H1 (cell line): ENCODE measurements at regions not wholly inside any gene's neighbourhood (a gene's known extent, or its start where the extent isn't known, plus 50 kb on each side); places are given as distances from the start of the nearest gene placed in this dataset.

Experiments
- CTCF ChIA-PET: fragments of 300-600 bp; sonication (Branson Sonifier 250); formaldehyde crosslinking; loops from one replicate; lab custom pipeline; 2021; ENCODE audit not compliant: partially characterized antibody; lab: Charles Lee
- POLR2A ChIA-PET: fragments of 300-600 bp; sonication (Branson Sonifier 250); formaldehyde crosslinking; loops from one replicate; lab custom pipeline; 2021; ENCODE audit warnings: inconsistent platforms; ENCODE audit not compliant: partially characterized antibody; lab: Charles Lee
- DNase-seq, 2 experiments: peaks; one replicate each; pipeline versions ENCODE4 v3.0.0 to v3.0.0-alpha.2; 2010 to 2022; ENCODE audit warnings: low spot score in 2 of 2, low read depth in 1 of 2, mixed read lengths in 1 of 2
- FAIRE-seq: peaks from 2 replicates; lab custom pipeline; 2011; peaks lifted over from hg19 to GRCh38; lab: Jason Lieb, UNC
- H2AFZ ChIP-seq: 2 replicates; pipeline ENCODE4 v1.8.1; 2012; ENCODE audit warnings: low read length, inconsistent platforms
- H2AK5ac ChIP-seq: 2 replicates; pipeline ENCODE4 v1.6.1; 2013; ENCODE audit warnings: low read depth, low read length
- H2BK120ac ChIP-seq: replicated peaks from 2 replicates; pipeline ENCODE3; 2013; ENCODE audit warnings: low read depth, low read length, inconsistent platforms
- H2BK12ac ChIP-seq: 2 replicates; pipeline ENCODE4 v1.6.1; 2013; ENCODE audit warnings: low read depth, low read length
- H2BK15ac ChIP-seq: 2 replicates; pipeline ENCODE4 v1.6.1; 2013; ENCODE audit warnings: low read length
- H2BK20ac ChIP-seq: 2 replicates; pipeline ENCODE4 v1.6.1; 2013; ENCODE audit warnings: low read length
- H2BK5ac ChIP-seq: 2 replicates; pipeline ENCODE4 v1.6.1; 2013; ENCODE audit warnings: low read depth, low read length
- H3K14ac ChIP-seq: 2 replicates; pipeline ENCODE4 v1.6.1; 2013; ENCODE audit warnings: inconsistent platforms; ENCODE audit not compliant: insufficient read length
- H3K18ac ChIP-seq: 2 replicates; pipeline ENCODE4 v1.6.1; 2013; ENCODE audit warnings: low read length; ENCODE audit errors: extremely low read depth
- H3K23ac ChIP-seq: 2 replicates; pipeline ENCODE4 v1.6.1; 2013; ENCODE audit warnings: inconsistent platforms; ENCODE audit not compliant: insufficient read length
- H3K23me2 ChIP-seq: 2 replicates; pipeline ENCODE4 v1.6.1; 2013; ENCODE audit warnings: low read depth, low read length
- H3K27ac ChIP-seq: 2 replicates; pipeline ENCODE4 v1.6.1; 2011; ENCODE audit warnings: low read depth, low read length, inconsistent platforms
- H3K27me3 ChIP-seq, 4 experiments: replicated peaks in 1 of 4; 1 replicate in 1 of 4; 2 replicates in 3 of 4; pipeline versions ENCODE4 v1.6.1 to v1.8.1; 2011 to 2013; ENCODE audit warnings: low read length in 3 of 4, mild to moderate bottlenecking in 3 of 4, inconsistent platforms in 2 of 4, mixed read lengths in 2 of 4, moderate library complexity in 1 of 4; ENCODE audit not compliant: control insufficient read depth in 3 of 4, insufficient read depth in 3 of 4; ENCODE audit errors: extremely low read depth in 1 of 4
- H3K36me3 ChIP-seq, 4 experiments: 2 replicates each; pipeline versions ENCODE4 v1.6.1 to v1.8.1; 2011 to 2013; ENCODE audit warnings: mild to moderate bottlenecking in 4 of 4, low read length in 3 of 4, moderate library complexity in 2 of 4, control low read depth in 1 of 4, inconsistent platforms in 1 of 4; ENCODE audit not compliant: insufficient read depth in 4 of 4, control insufficient read depth in 2 of 4
- H3K4ac ChIP-seq: replicated peaks from 2 replicates; pipeline ENCODE3; 2013; ENCODE audit warnings: low read length, low read depth, mixed read lengths, inconsistent platforms; ENCODE audit not compliant: insufficient read length
- H3K4me1 ChIP-seq, 4 experiments: replicated peaks in 1 of 4; 1 replicate in 1 of 4; 2 replicates in 3 of 4; pipeline versions ENCODE4 v1.6.1 to v1.8.1; 2011 to 2013; ENCODE audit warnings: low read length in 3 of 4, inconsistent platforms in 2 of 4, mixed read lengths in 1 of 4; ENCODE audit not compliant: insufficient read depth in 4 of 4, control insufficient read depth in 3 of 4
- H3K4me2 ChIP-seq, 2 experiments: 2 replicates each; pipeline versions ENCODE4 v1.6.1 to v1.8.1; 2011 to 2013; ENCODE audit warnings: low read depth in 2 of 2, low read length in 2 of 2, control low read depth in 1 of 2, inconsistent platforms in 1 of 2, mild to moderate bottlenecking in 1 of 2; ENCODE audit not compliant: insufficient read depth in 1 of 2
- H3K4me3 ChIP-seq, 4 experiments: fragments of 200-600, 300-600 bp in 1 of 4; sonication (generic), shearing (Covaris generic), sonication (Bioruptor Twin) in 1 of 4; 2 replicates each; pipeline versions ENCODE4 v1.5.1 to v1.8.1; 2011 to 2016; ENCODE audit warnings: low read length in 4 of 4, low read depth in 3 of 4, control low read depth in 2 of 4, inconsistent platforms in 2 of 4, mild to moderate bottlenecking in 2 of 4, mixed read lengths in 1 of 4, moderate library complexity in 1 of 4; ENCODE audit not compliant: insufficient read depth in 2 of 4; ENCODE audit errors: extremely low read depth in 1 of 4
- H3K56ac ChIP-seq: replicated peaks from 2 replicates; pipeline ENCODE3; 2013; ENCODE audit warnings: low read depth, mild to moderate bottlenecking, mixed read lengths, low read length, inconsistent platforms; ENCODE audit not compliant: insufficient read length
- H3K79me1 ChIP-seq: 2 replicates; pipeline ENCODE4 v1.6.1; 2013; ENCODE audit warnings: low read depth, low read length, control low read depth
- H3K79me2 ChIP-seq, 2 experiments: 2 replicates each; pipeline versions ENCODE4 v1.6.1 to v1.8.1; 2012 to 2013; ENCODE audit warnings: low read length in 2 of 2, mild to moderate bottlenecking in 2 of 2, inconsistent platforms in 1 of 2; ENCODE audit not compliant: insufficient read depth in 2 of 2, control insufficient read depth in 1 of 2
- H3K9ac ChIP-seq, 4 experiments: replicated peaks in 1 of 4; 1 replicate in 1 of 4; 2 replicates in 3 of 4; pipeline versions ENCODE4 v1.6.1 to v1.8.1; 2011 to 2013; ENCODE audit warnings: low read depth in 3 of 4, low read length in 3 of 4, control low read depth in 2 of 4, mild to moderate bottlenecking in 2 of 4, moderate library complexity in 2 of 4, inconsistent platforms in 1 of 4; ENCODE audit errors: extremely low read depth in 1 of 4
- H3K9me3 ChIP-seq, 2 experiments: 2 replicates each; pipeline versions ENCODE4 v1.6.1 to v1.8.1; 2012 to 2013; ENCODE audit warnings: mild to moderate bottlenecking in 2 of 2, moderate library complexity in 2 of 2, control low read depth in 1 of 2, inconsistent platforms in 1 of 2, low read depth in 1 of 2, low read length in 1 of 2, mixed read lengths in 1 of 2; ENCODE audit not compliant: insufficient read depth in 2 of 2
- H4K20me1 ChIP-seq, 2 experiments: replicated peaks in 1 of 2; 2 replicates each; pipeline versions ENCODE3 to v1.8.1; 2011 to 2013; ENCODE audit warnings: inconsistent platforms in 2 of 2, low read length in 2 of 2, mild to moderate bottlenecking in 1 of 2; ENCODE audit not compliant: insufficient read depth in 2 of 2, control insufficient read depth in 1 of 2
- H4K5ac ChIP-seq: 2 replicates; pipeline ENCODE4 v1.6.1; 2013; ENCODE audit warnings: low read length, low read depth, mixed read lengths, inconsistent platforms; ENCODE audit not compliant: insufficient read length
- H4K8ac ChIP-seq: 2 replicates; pipeline ENCODE4 v1.8.0; 2013; ENCODE audit warnings: mild to moderate bottlenecking, moderate library complexity, low read length, inconsistent platforms; ENCODE audit not compliant: insufficient read depth; ENCODE audit errors: extremely low read depth
- H4K91ac ChIP-seq: replicated peaks from 2 replicates; pipeline ENCODE3; 2013; ENCODE audit warnings: low read length, mixed read lengths, inconsistent platforms; ENCODE audit not compliant: insufficient read length
- BACH1 ChIP-seq: IDR thresholded peaks from 2 replicates; pipeline ENCODE4 v1.6.1; 2012; ENCODE audit warnings: low read length, improper control_type of control experiment
- BCL11A ChIP-seq, 2 experiments: IDR thresholded peaks; one replicate each; pipeline ENCODE4 v1.6.1; 2011; ENCODE audit warnings: low read depth in 2 of 2, low read length in 2 of 2, mild to moderate bottlenecking in 2 of 2
- CBX5 ChIP-seq: fragments of 300-800, 300-1000 bp; sonication (generic); IDR thresholded peaks from 2 replicates; pipeline ENCODE4 v1.7.1; 2016; ENCODE audit warnings: antibody characterized with exemption, low read length, low read depth
- CREB1 ChIP-seq: IDR thresholded peaks from 2 replicates; pipeline ENCODE4 v1.6.1; 2012; ENCODE audit warnings: inconsistent platforms
- POLR2AphosphoS5 ChIP-seq: IDR thresholded peaks from 2 replicates; pipeline ENCODE4 v1.6.1; 2011; ENCODE audit warnings: low read depth, low read length
- SIN3A ChIP-seq, 2 experiments: IDR thresholded peaks in 1 of 2; conservative IDR thresholded peaks in 1 of 2; 2 replicates each; pipeline ENCODE4 v1.6.1; 2011 to 2012; ENCODE audit warnings: low read length in 2 of 2, improper control_type of control experiment in 1 of 2, low read depth in 1 of 2, mild to moderate bottlenecking in 1 of 2
- SP2 ChIP-seq: IDR thresholded peaks from 2 replicates; pipeline ENCODE4 v1.6.1; 2012; ENCODE audit warnings: mild to moderate bottlenecking, low read length, inconsistent platforms
- SUZ12 ChIP-seq: fragments of 200-600 bp; sonication (generic); IDR thresholded peaks from 2 replicates; pipeline ENCODE4 v1.6.1; 2012; ENCODE audit warnings: mild to moderate bottlenecking, inconsistent platforms, low read length, moderate library complexity, mixed read lengths
- TBP ChIP-seq: IDR thresholded peaks from 2 replicates; pipeline ENCODE4 v1.6.1; 2011; ENCODE audit warnings: low read depth, low read length, improper control_type of control experiment
- ZNF274 ChIP-seq: IDR thresholded peaks from 2 replicates; pipeline ENCODE4 v1.7.0; 2012; ENCODE audit warnings: low read length, borderline replicate concordance; ENCODE audit errors: extremely low read depth
- WGBS, 2 experiments: shearing (Covaris generic) in 1 of 2; methylation state at CpG; one replicate each; pipeline versions ENCODE4 v1.1.6 to v1.1.7; 2013 to 2015; ENCODE audit warnings: low lambda C conversion rate in 2 of 2, mixed read lengths in 2 of 2, inconsistent platforms in 1 of 2, low coverage in 1 of 2, missing lambda C conversion rate in 1 of 2; ENCODE audit not compliant: insufficient replicate concordance in 2 of 2, insufficient coverage in 1 of 2, insufficient read length in 1 of 2; ENCODE audit errors: extremely low coverage in 1 of 2, missing lambda C conversion rate in 1 of 2; 5-methylcytosine and 5-hydroxymethylcytosine counted together

DNA sequence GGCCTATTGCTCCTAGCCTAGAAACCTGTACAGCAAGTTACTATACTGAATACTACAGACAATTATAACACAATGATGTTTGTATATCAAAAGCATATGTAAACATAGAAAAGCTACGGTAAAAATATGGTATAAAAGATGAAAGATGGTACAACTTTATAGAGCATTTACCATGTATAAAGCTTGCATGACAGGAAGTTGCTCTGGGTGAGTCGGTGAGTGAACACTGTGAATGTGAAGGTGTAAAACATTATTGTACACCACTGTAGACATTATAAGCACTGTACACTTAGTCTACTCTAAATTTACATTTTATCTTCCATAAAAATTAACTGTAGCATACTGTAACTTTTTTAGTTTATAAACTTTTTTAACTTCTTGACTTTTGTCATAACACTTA, 674.3 kb upstream of the ZWINT start:
- no peak overlapping the region for H3K23ac ChIP-seq
- ChIA-PET CTCF (no interaction called here), POLR2A (no interaction called here)
- no peak overlapping the region for H2BK15ac ChIP-seq
- no peak overlapping the region for H3K9ac ChIP-seq
- H3K4me3 ChIP-seq = no peak overlapping the region
- TF ChIP-seq BCL11A (IDR thresholded peaks at IDR 0.05; ENCODE audit: low read depth in 2 of 2, low read length in 2 of 2) = no peak
- no peak for TF ChIP-seq BACH1
- TF ChIP-seq SUZ12 = no peak
- no peak for TF ChIP-seq CBX5
- no peak for TF ChIP-seq SIN3A (conservative IDR thresholded peaks at IDR 0.05 in 1 of 2, IDR thresholded peaks at IDR 0.05 in 1 of 2; ENCODE audit: low read depth in 1 of 2, low read length in 2 of 2)
- no peak for TF ChIP-seq POLR2AphosphoS5
- TF ChIP-seq ZNF274 = no peak
- no peak for TF ChIP-seq SP2
- TF ChIP-seq CREB1 = no peak
- TF ChIP-seq TBP = no peak
- H3K56ac ChIP-seq = no peak overlapping the region
- H3K18ac ChIP-seq = no peak overlapping the region
- no peak overlapping the region for H2BK12ac ChIP-seq
- H3K4me1 ChIP-seq = no peaks in the 10 kb centered on the region
- H3K36me3 ChIP-seq = no peaks in the 10 kb centered on the region; a peak in 1 of 8 replicates
- no peak for FAIRE-seq
- H3K23me2 ChIP-seq = no peaks in the 10 kb centered on the region
- no peak overlapping the region for H3K27ac ChIP-seq
- no peak for DNase-seq
- no peaks in the 10 kb centered on the region for H3K79me1 ChIP-seq
- H2AFZ ChIP-seq = no peak overlapping the region
- H3K27me3 ChIP-seq = no peaks in the 10 kb centered on the region
- H4K5ac ChIP-seq = no peak overlapping the region
- H2AK5ac ChIP-seq = no peak overlapping the region
- H4K91ac ChIP-seq = no peak overlapping the region
- peaks cover 8 to 13% of the 10 kb centered on the region in 2 experiments for H3K9me3 ChIP-seq
- no peaks in the 10 kb centered on the region for H3K79me2 ChIP-seq
- no peak overlapping the region for H2BK5ac ChIP-seq
- H3K14ac ChIP-seq = no peak overlapping the region
- 96% methylated on average over 2 of the region's 2 CpGs; no CpG with 5 or more reads in 1 of the 2 experiments for WGBS, 2 experiments
- H3K4ac ChIP-seq = no peak overlapping the region
- H3K4me2 ChIP-seq = no peak overlapping the region
- no peak overlapping the region for H2BK120ac ChIP-seq
- H2BK20ac ChIP-seq = no peak overlapping the region
- no peaks in the 10 kb centered on the region for H4K20me1 ChIP-seq
- no peak overlapping the region for H4K8ac ChIP-seq
